ENCODE measurements at regions not wholly inside any gene's neighbourhood (a gene's known extent, or its start where the extent isn't known, plus 50 kb on each side); places are given as distances from the start of the nearest gene placed in this dataset.

- ChIA-PET POLR2A (no interaction called here), CTCF (no interaction called here)
- Histone ChIP-seq H3K27ac (ENCODE audit: low read depth, low read length) (no peak overlapping the region), H3K4me1 (ENCODE audit: control insufficient read depth in 2 of 2, insufficient read depth in 2 of 2, low read length in 2 of 2) (no peaks in the 10 kb centered on the region), H3K4me3 (ENCODE audit: low read length) (no peak overlapping the region), H3K9me3 (ENCODE audit: control insufficient read depth in 2 of 3, low read length in 3 of 3) (no peaks in the 10 kb centered on the region), H3K36me3 (ENCODE audit: control insufficient read depth in 2 of 3, insufficient read depth in 3 of 3, low read length in 3 of 3) (no peaks in the 10 kb centered on the region), H3K27me3 (ENCODE audit: control insufficient read depth in 2 of 2, insufficient read depth in 2 of 2, low read length in 2 of 2) (no peaks in the 10 kb centered on the region)
- H3K27ac Mint-ChIP-seq, result no peak overlapping the region
- no peak overlapping the region for H3K4me3 Mint-ChIP-seq
- H3K9me3 Mint-ChIP-seq, result peaks cover 0 to 6% (median 0%) of the 10 kb centered on the region in 11 donors
- peaks cover 0 to 7% (median 0%) of the 10 kb centered on the region in 5 donors for H3K36me3 Mint-ChIP-seq
- intact Hi-C loops (cut with micrococcal nuclease), result no loop called here
- ATAC-seq (no peak), DNase-seq (no peak)
- H3K4me1 Mint-ChIP-seq, result peaks cover 0 to 18% (median 0%) of the 10 kb centered on the region in 7 donors
- H3K27me3 Mint-ChIP-seq, result peaks cover 0 to 5% (median 0%) of the 10 kb centered on the region in 5 donors
Observed at GRCh38 chr7:114787556-114787955, 134.3 kb upstream of the MDFIC start.

- Histone ChIP-seq H3K27ac (ENCODE audit: low read depth, low read length) (no peak overlapping the region), H3K27me3 (ENCODE audit: control insufficient read depth in 2 of 2, insufficient read depth in 2 of 2, low read length in 2 of 2) (no peaks in the 10 kb centered on the region), H3K4me3 (ENCODE audit: low read length) (no peak overlapping the region), H3K4me1 (ENCODE audit: control insufficient read depth in 2 of 2, insufficient read depth in 2 of 2, low read length in 2 of 2) (no peaks in the 10 kb centered on the region), H3K36me3 (ENCODE audit: control insufficient read depth in 2 of 3, insufficient read depth in 3 of 3, low read length in 3 of 3) (no peaks in the 10 kb centered on the region), H3K9me3 (ENCODE audit: control insufficient read depth in 2 of 3, low read length in 3 of 3) (no peaks in the 10 kb centered on the region)
- Mint-ChIP-seq H3K36me3 (peaks cover 0 to 7% (median 0%) of the 10 kb centered on the region in 5 donors), H3K4me3 (peak overlapping the region in 1 of 10 donors; percentile 53), H3K27ac (no peak overlapping the region), H3K27me3 (peaks cover 0 to 7% (median 0%) of the 10 kb centered on the region in 5 donors), H3K4me1 (peaks cover 0 to 24% (median 0%) of the 10 kb centered on the region in 7 donors), H3K9me3 (peaks cover 0 to 6% (median 0%) of the 10 kb centered on the region in 11 donors)
- intact Hi-C loops (cut with micrococcal nuclease), result no loop called here
- ATAC-seq (no peak), DNase-seq (no peak)
- POLR2A ChIA-PET, result no interaction called here
- CTCF ChIA-PET, result no interaction called here
Observed at GRCh38 chr7:114788706-114789105, 133.2 kb upstream of the MDFIC start.

GRCh38 chr7:114789161-114789560 lies 132.7 kb upstream of the MDFIC start:
- no peak for ATAC-seq
- no peak overlapping the region for H3K4me3 ChIP-seq (ENCODE audit: low read length)
- H3K27me3 ChIP-seq (ENCODE audit: control insufficient read depth in 2 of 2, insufficient read depth in 2 of 2, low read length in 2 of 2), result no peaks in the 10 kb centered on the region
- Mint-ChIP-seq H3K9me3 (peaks cover 0 to 6% (median 0%) of the 10 kb centered on the region in 11 donors), H3K27me3 (peaks cover 0 to 11% (median under 1%) of the 10 kb centered on the region in 5 donors), H3K36me3 (peaks cover 0 to 7% (median 0%) of the 10 kb centered on the region in 5 donors), H3K4me1 (peaks cover 0 to 27% (median 0%) of the 10 kb centered on the region in 7 donors), H3K4me3 (no peak overlapping the region), H3K27ac (no peak overlapping the region)
- no peaks in the 10 kb centered on the region for H3K4me1 ChIP-seq (ENCODE audit: control insufficient read depth in 2 of 2, insufficient read depth in 2 of 2, low read length in 2 of 2)
- no peak for DNase-seq
- ChIA-PET POLR2A (no interaction called here), CTCF (no interaction called here)
- intact Hi-C loops (cut with micrococcal nuclease), result no loop called here
- H3K9me3 ChIP-seq (ENCODE audit: control insufficient read depth in 2 of 3, low read length in 3 of 3), result no peaks in the 10 kb centered on the region
- H3K36me3 ChIP-seq (ENCODE audit: control insufficient read depth in 2 of 3, insufficient read depth in 3 of 3, low read length in 3 of 3), result no peaks in the 10 kb centered on the region
- H3K27ac ChIP-seq (ENCODE audit: low read depth, low read length), result no peak overlapping the region

- CTCF ChIA-PET, result no interaction called here
- Histone ChIP-seq H3K4me1 (ENCODE audit: control insufficient read depth in 2 of 2, insufficient read depth in 2 of 2, low read length in 2 of 2) (no peaks in the 10 kb centered on the region), H3K27me3 (ENCODE audit: control insufficient read depth in 2 of 2, insufficient read depth in 2 of 2, low read length in 2 of 2) (no peaks in the 10 kb centered on the region), H3K36me3 (ENCODE audit: control insufficient read depth in 2 of 3, insufficient read depth in 3 of 3, low read length in 3 of 3) (no peaks in the 10 kb centered on the region), H3K9me3 (ENCODE audit: control insufficient read depth in 2 of 3, low read length in 3 of 3) (no peaks in the 10 kb centered on the region), H3K4me3 (ENCODE audit: low read length) (no peak overlapping the region), H3K27ac (ENCODE audit: low read depth, low read length) (no peak overlapping the region)
- H3K9me3 Mint-ChIP-seq, result peaks cover 0 to 6% (median 0%) of the 10 kb centered on the region in 11 donors
- H3K4me3 Mint-ChIP-seq, result no peak overlapping the region
- peaks cover 0 to 19% (median 6%) of the 10 kb centered on the region in 5 donors for H3K27me3 Mint-ChIP-seq
- no peak overlapping the region for H3K27ac Mint-ChIP-seq
- H3K36me3 Mint-ChIP-seq, result peaks cover 0 to 7% (median 0%) of the 10 kb centered on the region in 5 donors
- intact Hi-C loops (cut with micrococcal nuclease), result no loop called here
- peaks cover 0 to 27% (median 0%) of the 10 kb centered on the region in 7 donors for H3K4me1 Mint-ChIP-seq
- DNase-seq (no peak), ATAC-seq (no peak)
- POLR2A ChIA-PET, result no interaction called here
Observed at GRCh38 chr7:114789871-114790311, 132.0 kb upstream of the MDFIC start.

GRCh38 chr7:114790521-114790920 lies 131.4 kb upstream of the MDFIC start:
- H3K4me1 Mint-ChIP-seq, result peaks cover 0 to 30% (median 0%) of the 10 kb centered on the region in 7 donors
- Histone ChIP-seq H3K4me1 (ENCODE audit: control insufficient read depth in 2 of 2, insufficient read depth in 2 of 2, low read length in 2 of 2) (no peaks in the 10 kb centered on the region), H3K36me3 (ENCODE audit: control insufficient read depth in 2 of 3, insufficient read depth in 3 of 3, low read length in 3 of 3) (no peaks in the 10 kb centered on the region), H3K27me3 (ENCODE audit: control insufficient read depth in 2 of 2, insufficient read depth in 2 of 2, low read length in 2 of 2) (no peaks in the 10 kb centered on the region), H3K4me3 (ENCODE audit: low read length) (no peak overlapping the region), H3K9me3 (ENCODE audit: control insufficient read depth in 2 of 3, low read length in 3 of 3) (no peaks in the 10 kb centered on the region), H3K27ac (ENCODE audit: low read depth, low read length) (no peak overlapping the region)
- no peak for ATAC-seq
- POLR2A ChIA-PET, result no interaction called here
- CTCF ChIA-PET, result no interaction called here
- H3K9me3 Mint-ChIP-seq, result peaks cover 0 to 6% (median 0%) of the 10 kb centered on the region in 11 donors
- no peak for DNase-seq
- H3K36me3 Mint-ChIP-seq, result peaks cover 0 to 7% (median 0%) of the 10 kb centered on the region in 5 donors
- no peak overlapping the region for H3K27ac Mint-ChIP-seq
- H3K4me3 Mint-ChIP-seq, result no peak overlapping the region
- intact Hi-C loops (cut with micrococcal nuclease), result no loop called here
- peaks cover 0 to 24% (median 10%) of the 10 kb centered on the region in 5 donors for H3K27me3 Mint-ChIP-seq

- Mint-ChIP-seq H3K9me3 (peaks cover 0 to 6% (median 0%) of the 10 kb centered on the region in 11 donors), H3K36me3 (peaks cover 0 to 7% (median 0%) of the 10 kb centered on the region in 5 donors), H3K27ac (no peak overlapping the region), H3K4me1 (peaks cover 0 to 25% (median 0%) of the 10 kb centered on the region in 7 donors), H3K4me3 (no peak overlapping the region), H3K27me3 (peaks cover 0 to 30% (median 15%) of the 10 kb centered on the region in 5 donors)
- intact Hi-C loops (cut with micrococcal nuclease), result no loop called here
- Histone ChIP-seq H3K27me3 (ENCODE audit: control insufficient read depth in 2 of 2, insufficient read depth in 2 of 2, low read length in 2 of 2) (no peaks in the 10 kb centered on the region), H3K4me3 (ENCODE audit: low read length) (no peak overlapping the region), H3K36me3 (ENCODE audit: control insufficient read depth in 2 of 3, insufficient read depth in 3 of 3, low read length in 3 of 3) (no peaks in the 10 kb centered on the region), H3K27ac (ENCODE audit: low read depth, low read length) (no peak overlapping the region), H3K4me1 (ENCODE audit: control insufficient read depth in 2 of 2, insufficient read depth in 2 of 2, low read length in 2 of 2) (no peaks in the 10 kb centered on the region), H3K9me3 (ENCODE audit: control insufficient read depth in 2 of 3, low read length in 3 of 3) (no peaks in the 10 kb centered on the region)
- ChIA-PET CTCF (no interaction called here), POLR2A (no interaction called here)
- no peak for DNase-seq
- ATAC-seq, result no peak
Observed at GRCh38 chr7:114791771-114792170, 130.1 kb upstream of the MDFIC start.

- Mint-ChIP-seq H3K36me3 (peaks cover 0 to 7% (median 0%) of the 10 kb centered on the region in 5 donors), H3K4me3 (peak overlapping the region in 1 of 10 donors; percentile 5), H3K27ac (peak overlapping the region in 1 of 9 donors; percentile 15), H3K4me1 (peaks cover 0 to 27% (median 0%) of the 10 kb centered on the region in 7 donors), H3K27me3 (peaks cover 0 to 30% (median 15%) of the 10 kb centered on the region in 5 donors), H3K9me3 (peaks cover 0 to 6% (median 0%) of the 10 kb centered on the region in 11 donors)
- POLR2A ChIA-PET, result no interaction called here
- Histone ChIP-seq H3K27me3 (ENCODE audit: control insufficient read depth in 2 of 2, insufficient read depth in 2 of 2, low read length in 2 of 2) (no peaks in the 10 kb centered on the region), H3K36me3 (ENCODE audit: control insufficient read depth in 2 of 3, insufficient read depth in 3 of 3, low read length in 3 of 3) (no peaks in the 10 kb centered on the region), H3K4me3 (ENCODE audit: low read length) (no peak overlapping the region), H3K9me3 (ENCODE audit: control insufficient read depth in 2 of 3, low read length in 3 of 3) (no peaks in the 10 kb centered on the region), H3K27ac (ENCODE audit: low read depth, low read length) (no peak overlapping the region), H3K4me1 (ENCODE audit: control insufficient read depth in 2 of 2, insufficient read depth in 2 of 2, low read length in 2 of 2) (no peaks in the 10 kb centered on the region)
- intact Hi-C loops (cut with micrococcal nuclease), result no loop called here
- ATAC-seq, result no peak
- CTCF ChIA-PET, result no interaction called here
- no peak for DNase-seq
Observed at GRCh38 chr7:114793155-114793845, 128.6 kb upstream of the MDFIC start.
